K562 (cell line): ENCODE measurements at regions not wholly inside any gene's neighbourhood (a gene's known extent, or its start where the extent isn't known, plus 50 kb on each side); places are given as distances from the start of the nearest gene placed in this dataset.

ENCODE experiments used
- ADNP ChIP-seq: fragments of 200-800 bp; sonication (Bioruptor generic); IDR thresholded peaks from 2 replicates; pipeline ENCODE4 v1.6.1; 2016; ENCODE audit warnings: missing genetic modification characterization, missing compliant biosample characterization
- CBX8 ChIP-seq: fragments of 200-600 bp; sonication (generic); IDR thresholded peaks from 2 replicates; pipeline ENCODE4 v1.6.1; 2012; ENCODE audit warnings: borderline replicate concordance, mixed run types, low read depth, mild to moderate bottlenecking, moderate library complexity, mixed read lengths, low read length, control low read depth, inconsistent platforms; ENCODE audit not compliant: poor library complexity, severe bottlenecking; ENCODE audit errors: extremely low read depth
- CCNT2 ChIP-seq: IDR thresholded peaks from 2 replicates; pipeline ENCODE4 v1.6.1; 2011; ENCODE audit warnings: borderline replicate concordance, low read depth, mild to moderate bottlenecking, moderate library complexity, mixed read lengths, low read length; ENCODE audit not compliant: insufficient read length; ENCODE audit errors: extremely low read depth
- DIDO1 ChIP-seq: fragments of 450-650 bp; IDR thresholded peaks from 2 replicates; pipeline ENCODE4 v1.6.1; 2016; ENCODE audit warnings: low read depth, missing biosample characterization, missing genetic modification characterization
- DNMT1 ChIP-seq: fragments of 450-650 bp; IDR thresholded peaks from 2 replicates; pipeline ENCODE4 v1.6.1; 2016; ENCODE audit warnings: antibody characterized with exemption, mild to moderate bottlenecking
- MNT ChIP-seq, 2 experiments: fragments of 450-650 bp; conservative IDR thresholded peaks; 2 replicates each; pipeline ENCODE4 v1.6.1; 2017; ENCODE audit warnings: mild to moderate bottlenecking in 2 of 2, moderate library complexity in 2 of 2
- NCOR1 ChIP-seq: fragments of 450-650 bp; IDR thresholded peaks from 2 replicates; pipeline ENCODE4 v1.6.1; 2016; ENCODE audit warnings: mild to moderate bottlenecking, moderate library complexity
- NR2C1 ChIP-seq, 2 experiments: fragments of 450-650 bp; IDR thresholded peaks; 2 replicates each; pipeline ENCODE4 v1.6.1; 2017; ENCODE audit warnings: mild to moderate bottlenecking in 2 of 2, antibody characterized with exemption in 1 of 2, inconsistent platforms in 1 of 2, missing compliant biosample characterization in 1 of 2, missing genetic modification characterization in 1 of 2
- RNF2 ChIP-seq: sonication (generic); IDR thresholded peaks from 2 replicates; pipeline ENCODE4 v1.6.1; 2016
- SRF ChIP-seq, 2 experiments: fragments of 250-450, 450-650 bp in 1 of 2; sonication (Bioruptor Pico) in 1 of 2; sonication (generic) in 1 of 2; formaldehyde crosslinking; IDR thresholded peaks; 2 replicates each; pipeline versions ENCODE4 v1.5.0 to v1.5.1; 2020 to 2022; ENCODE audit warnings: mild to moderate bottlenecking in 1 of 2, missing genetic modification reagents in 1 of 2
- ZMIZ1 ChIP-seq, 2 experiments: fragments of 150-350 bp in 1 of 2; IDR thresholded peaks; 2 replicates each; pipeline ENCODE4 v1.6.1; 2012 to 2016; ENCODE audit warnings: low read depth in 2 of 2, low read length in 2 of 2, mild to moderate bottlenecking in 1 of 2, moderate library complexity in 1 of 2
- TF ChIP-seq, protein P1 (sequence below): fragments of 250-450 bp; sonication (Bioruptor Pico); IDR thresholded peaks from 2 replicates; pipeline ENCODE4 v1.5.0; 2021; ENCODE audit warnings: mild to moderate bottlenecking, borderline replicate concordance
- TF ChIP-seq, protein P2 (sequence below): fragments of 450-650 bp; IDR thresholded peaks from 2 replicates; pipeline ENCODE4 v1.6.1; 2016

DNA sequence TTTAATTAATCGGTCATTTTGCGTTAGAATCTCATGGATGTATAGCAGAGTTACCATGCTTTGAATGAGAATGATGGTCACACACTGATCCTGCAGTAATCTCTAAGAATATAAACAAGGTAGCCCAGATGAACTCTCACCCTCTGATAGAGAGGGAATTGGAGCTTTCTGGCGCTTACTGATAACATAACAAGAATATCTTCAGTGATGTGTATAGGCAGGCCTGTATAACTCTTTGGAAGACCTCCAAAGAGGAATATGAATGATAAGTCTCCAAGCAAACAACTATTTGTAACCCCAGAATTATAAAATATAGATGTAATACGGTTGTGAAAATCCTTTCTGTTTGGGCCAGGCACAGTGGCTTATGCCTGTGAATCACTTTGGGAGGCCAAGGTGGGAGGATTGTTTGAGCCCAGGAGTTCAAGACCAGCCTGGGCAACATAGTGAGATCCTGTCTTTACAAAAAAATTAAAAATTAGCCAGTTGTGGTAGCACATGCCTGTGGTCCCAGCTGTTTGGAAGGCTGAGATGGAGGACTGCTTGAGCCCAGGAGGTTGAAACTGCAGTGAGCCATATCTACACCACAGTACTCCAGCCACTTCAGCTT, 52.5 kb upstream of the LTBP1 start (continued):
- TF ChIP-seq, protein P1, sequence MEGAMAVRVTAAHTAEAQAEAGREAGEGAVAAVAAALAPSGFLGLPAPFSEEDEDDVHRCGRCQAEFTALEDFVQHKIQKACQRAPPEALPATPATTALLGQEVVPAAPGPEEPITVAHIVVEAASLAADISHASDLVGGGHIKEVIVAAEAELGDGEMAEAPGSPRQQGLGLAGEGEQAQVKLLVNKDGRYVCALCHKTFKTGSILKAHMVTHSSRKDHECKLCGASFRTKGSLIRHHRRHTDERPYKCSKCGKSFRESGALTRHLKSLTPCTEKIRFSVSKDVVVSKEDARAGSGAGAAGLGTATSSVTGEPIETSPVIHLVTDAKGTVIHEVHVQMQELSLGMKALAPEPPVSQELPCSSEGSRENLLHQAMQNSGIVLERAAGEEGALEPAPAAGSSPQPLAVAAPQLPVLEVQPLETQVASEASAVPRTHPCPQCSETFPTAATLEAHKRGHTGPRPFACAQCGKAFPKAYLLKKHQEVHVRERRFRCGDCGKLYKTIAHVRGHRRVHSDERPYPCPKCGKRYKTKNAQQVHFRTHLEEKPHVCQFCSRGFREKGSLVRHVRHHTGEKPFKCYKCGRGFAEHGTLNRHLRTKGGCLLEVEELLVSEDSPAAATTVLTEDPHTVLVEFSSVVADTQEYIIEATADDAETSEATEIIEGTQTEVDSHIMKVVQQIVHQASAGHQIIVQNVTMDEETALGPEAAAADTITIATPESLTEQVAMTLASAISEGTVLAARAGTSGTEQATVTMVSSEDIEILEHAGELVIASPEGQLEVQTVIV (CRISPR knock-in tag), result no peak
- peak; percentile 69; the same call in 1 of the 2 replicates for TF ChIP-seq ADNP
- TF ChIP-seq NR2C1 (IDR thresholded peaks at IDR 0.05), result peak; percentile 91
- TF ChIP-seq NR2C1 (tag; IDR thresholded peaks at IDR 0.05), result peak; percentile 95
- TF ChIP-seq ZMIZ1 (IDR thresholded peaks at IDR 0.05; ENCODE audit: low read depth in 2 of 2, low read length in 2 of 2), result peak in 1 of 2 experiments; percentile 67; a peak in 1 of 4 replicates
- TF ChIP-seq MNT (conservative IDR thresholded peaks at IDR 0.05), result peak in 1 of 2 experiments; percentile 31; a peak in 1 of 4 replicates
- no peak for TF ChIP-seq RNF2
- TF ChIP-seq SRF (CRISPR knock-in tag; IDR thresholded peaks at IDR 0.05), result no peak
- peak; percentile 32 for TF ChIP-seq CCNT2
- TF ChIP-seq, protein P2, sequence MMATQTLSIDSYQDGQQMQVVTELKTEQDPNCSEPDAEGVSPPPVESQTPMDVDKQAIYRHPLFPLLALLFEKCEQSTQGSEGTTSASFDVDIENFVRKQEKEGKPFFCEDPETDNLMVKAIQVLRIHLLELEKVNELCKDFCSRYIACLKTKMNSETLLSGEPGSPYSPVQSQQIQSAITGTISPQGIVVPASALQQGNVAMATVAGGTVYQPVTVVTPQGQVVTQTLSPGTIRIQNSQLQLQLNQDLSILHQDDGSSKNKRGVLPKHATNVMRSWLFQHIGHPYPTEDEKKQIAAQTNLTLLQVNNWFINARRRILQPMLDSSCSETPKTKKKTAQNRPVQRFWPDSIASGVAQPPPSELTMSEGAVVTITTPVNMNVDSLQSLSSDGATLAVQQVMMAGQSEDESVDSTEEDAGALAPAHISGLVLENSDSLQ, result 0 out of 2 replicates have a peak, but pooled peaks have one; percentile 5
- no peak for TF ChIP-seq DIDO1 (tag)
- peak; percentile 85 for TF ChIP-seq NCOR1
- TF ChIP-seq DNMT1, result no peak
- no peak for TF ChIP-seq CBX8
